Thyroid gland (tissue), 4 donors: ENCODE measurements at regions not wholly inside any gene's neighbourhood (a gene's known extent, or its start where the extent isn't known, plus 50 kb on each side); places are given as distances from the start of the nearest gene placed in this dataset.

Experiments used
- CTCF ChIP-seq, 6 experiments: fragments of 200-600 bp in 3 of 6; fragments of 450-650 bp in 3 of 6; sonication (generic) in 3 of 6; IDR thresholded peaks; one replicate each; pipeline ENCODE4 v1.5.1; 2016 to 2019; ENCODE audit warnings: antibody characterized with exemption in 6 of 6, mild to moderate bottlenecking in 2 of 6, inconsistent platforms in 1 of 6, moderate library complexity in 1 of 6
- POLR2A ChIP-seq, 2 donors: fragments of 450-650 bp; IDR thresholded peaks; one replicate each; pipeline ENCODE4 v1.6.1; 2017; ENCODE audit warnings: antibody characterized with exemption in 2 of 2, mild to moderate bottlenecking in 2 of 2, moderate library complexity in 1 of 2

GRCh38 chr4:19158107-19158809 lies 1093.4 kb upstream of the SLIT2 start:
- no peak for TF ChIP-seq CTCF (IDR thresholded peaks at IDR 0.05)
- no peak for TF ChIP-seq POLR2A (IDR thresholded peaks at IDR 0.05)
